ENCODE measurements at regions not wholly inside any gene's neighbourhood (a gene's known extent, or its start where the extent isn't known, plus 50 kb on each side); places are given as distances from the start of the nearest gene placed in this dataset.

DNA sequence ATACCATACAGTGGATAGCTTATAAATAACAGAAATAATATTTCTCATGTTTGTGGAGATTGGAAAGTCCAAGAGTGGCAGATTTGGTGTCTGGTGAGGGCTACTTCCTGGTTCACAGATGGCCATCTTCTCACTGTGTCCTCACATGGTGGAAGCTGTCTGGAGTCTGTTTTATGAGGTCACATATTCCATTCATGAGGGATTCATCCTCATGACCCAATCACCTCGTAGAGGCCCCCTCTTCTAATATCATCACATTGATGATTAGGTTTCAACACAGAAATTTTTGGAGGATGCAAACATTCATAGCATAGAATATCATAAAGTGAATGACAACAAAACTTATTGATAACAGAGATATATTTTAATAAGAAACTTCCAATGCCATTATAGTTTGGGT, 568.0 kb downstream of the STIM2 start:
- TF ChIP-seq POLR2AphosphoS5 (IDR thresholded peaks at IDR 0.05; ENCODE audit: low read depth, low read length) (no peak), POLR2A (IDR thresholded peaks at IDR 0.05; ENCODE audit: low read depth, low read length) (no peak)
